Peyer's patch (tissue), 4 donors: ENCODE measurements at regions not wholly inside any gene's neighbourhood (a gene's known extent, or its start where the extent isn't known, plus 50 kb on each side); places are given as distances from the start of the nearest gene placed in this dataset.

Experiments used
- POLR2A ChIP-seq, 2 donors: fragments of 450-650 bp; IDR thresholded peaks; one replicate each; pipeline ENCODE4 v1.5.1; 2017; ENCODE audit warnings: antibody characterized with exemption in 2 of 2, mild to moderate bottlenecking in 2 of 2, moderate library complexity in 2 of 2
- TF ChIP-seq, protein P1 (sequence below), 6 experiments: fragments of 450-650 bp in 4 of 6; fragments of 200-600 bp in 2 of 6; sonication (generic) in 1 of 6; IDR thresholded peaks; one replicate each; pipeline ENCODE4 v1.5.1; 2017 to 2019; ENCODE audit warnings: antibody characterized with exemption in 6 of 6, mild to moderate bottlenecking in 3 of 6, moderate library complexity in 1 of 6

DNA sequence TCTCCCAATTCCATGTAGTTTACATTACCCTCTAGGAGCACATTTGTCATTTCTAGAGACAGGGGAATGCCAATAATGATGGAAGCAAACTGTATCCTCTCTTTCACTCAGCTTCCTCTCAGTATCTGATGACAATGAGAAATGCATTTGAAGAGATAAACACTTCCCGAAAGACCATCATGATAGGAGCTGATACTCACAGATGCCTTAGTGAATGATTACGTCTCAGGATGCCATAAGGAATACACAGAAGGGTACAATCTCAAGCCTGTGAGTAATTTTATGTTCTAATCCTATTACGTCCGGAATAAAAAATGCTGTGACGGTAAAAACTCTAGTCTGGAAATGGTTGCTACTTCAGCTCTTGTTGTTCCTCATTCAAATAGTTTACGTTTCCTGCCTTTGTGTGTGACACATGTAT is 663.8 kb upstream of the MIR17HG start:
- TF ChIP-seq, protein P1, sequence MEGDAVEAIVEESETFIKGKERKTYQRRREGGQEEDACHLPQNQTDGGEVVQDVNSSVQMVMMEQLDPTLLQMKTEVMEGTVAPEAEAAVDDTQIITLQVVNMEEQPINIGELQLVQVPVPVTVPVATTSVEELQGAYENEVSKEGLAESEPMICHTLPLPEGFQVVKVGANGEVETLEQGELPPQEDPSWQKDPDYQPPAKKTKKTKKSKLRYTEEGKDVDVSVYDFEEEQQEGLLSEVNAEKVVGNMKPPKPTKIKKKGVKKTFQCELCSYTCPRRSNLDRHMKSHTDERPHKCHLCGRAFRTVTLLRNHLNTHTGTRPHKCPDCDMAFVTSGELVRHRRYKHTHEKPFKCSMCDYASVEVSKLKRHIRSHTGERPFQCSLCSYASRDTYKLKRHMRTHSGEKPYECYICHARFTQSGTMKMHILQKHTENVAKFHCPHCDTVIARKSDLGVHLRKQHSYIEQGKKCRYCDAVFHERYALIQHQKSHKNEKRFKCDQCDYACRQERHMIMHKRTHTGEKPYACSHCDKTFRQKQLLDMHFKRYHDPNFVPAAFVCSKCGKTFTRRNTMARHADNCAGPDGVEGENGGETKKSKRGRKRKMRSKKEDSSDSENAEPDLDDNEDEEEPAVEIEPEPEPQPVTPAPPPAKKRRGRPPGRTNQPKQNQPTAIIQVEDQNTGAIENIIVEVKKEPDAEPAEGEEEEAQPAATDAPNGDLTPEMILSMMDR (IDR thresholded peaks at IDR 0.05), result no peak
- no peak for TF ChIP-seq POLR2A (IDR thresholded peaks at IDR 0.05)
